Activated CD4-positive, CD25-positive, alpha-beta regulatory T cell treated with anti-CD3 and anti-CD28 coated beads, Interleukin-2, amount 50 U/mL, for 72 hours (primary cell): ENCODE measurements at regions not wholly inside any gene's neighbourhood (a gene's known extent, or its start where the extent isn't known, plus 50 kb on each side); places are given as distances from the start of the nearest gene placed in this dataset.
"Not testable (repeated sequence)": the region's sequence is repeated elsewhere in the genome, so short reads cannot be mapped to it uniquely, and the experiment has no call there.

Source experiments
- DNase-seq: peaks from one replicate; pipeline ENCODE4 v3.0.0; 2021

GRCh38 chr18:52087140-52087539, 252.9 kb upstream of the DCC start:
- no peak for DNase-seq

- DNase-seq: no peak
Observed at GRCh38 chr18:52090005-52090404, 250.0 kb upstream of the DCC start.

DNA sequence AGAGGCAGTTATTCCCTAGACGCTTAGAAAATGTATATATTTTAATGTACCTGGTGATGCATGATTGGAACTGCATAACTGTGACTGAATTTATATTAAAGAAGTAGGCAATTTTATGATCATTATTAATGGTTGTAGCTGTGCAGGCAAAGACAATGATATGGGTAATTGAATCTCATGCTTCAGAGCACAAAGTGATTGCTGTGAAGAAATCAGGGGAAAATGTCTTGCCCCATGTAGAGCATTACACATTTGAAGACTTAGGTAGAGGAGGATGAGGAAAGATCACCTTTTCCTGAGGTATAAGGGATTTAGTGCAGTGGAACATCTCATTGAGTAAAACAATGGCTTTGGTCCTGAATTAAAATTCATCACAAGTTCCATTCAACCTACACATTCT, 246.8 kb upstream of the DCC start:
- no peak for DNase-seq

DNA sequence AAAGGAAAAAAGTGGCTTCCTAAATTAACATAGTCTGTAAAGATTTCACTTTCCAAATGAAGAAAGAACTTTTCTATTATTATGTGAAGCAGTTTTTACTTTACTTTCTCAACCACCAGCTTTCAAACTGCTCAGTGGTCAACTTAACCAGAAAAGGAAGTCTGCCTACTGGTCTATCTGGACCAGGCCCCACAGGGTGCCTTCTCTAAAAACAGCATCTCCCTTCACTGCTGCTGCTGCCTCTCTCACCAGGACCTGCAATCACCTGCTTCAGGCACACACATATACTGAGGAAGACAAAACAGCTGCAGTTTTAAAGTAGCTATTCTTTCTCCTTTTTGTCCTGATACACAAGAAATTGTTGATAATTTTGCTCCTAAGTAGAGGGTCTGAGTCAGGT, 221.3 kb upstream of the DCC start:
- no peak for DNase-seq

DNA sequence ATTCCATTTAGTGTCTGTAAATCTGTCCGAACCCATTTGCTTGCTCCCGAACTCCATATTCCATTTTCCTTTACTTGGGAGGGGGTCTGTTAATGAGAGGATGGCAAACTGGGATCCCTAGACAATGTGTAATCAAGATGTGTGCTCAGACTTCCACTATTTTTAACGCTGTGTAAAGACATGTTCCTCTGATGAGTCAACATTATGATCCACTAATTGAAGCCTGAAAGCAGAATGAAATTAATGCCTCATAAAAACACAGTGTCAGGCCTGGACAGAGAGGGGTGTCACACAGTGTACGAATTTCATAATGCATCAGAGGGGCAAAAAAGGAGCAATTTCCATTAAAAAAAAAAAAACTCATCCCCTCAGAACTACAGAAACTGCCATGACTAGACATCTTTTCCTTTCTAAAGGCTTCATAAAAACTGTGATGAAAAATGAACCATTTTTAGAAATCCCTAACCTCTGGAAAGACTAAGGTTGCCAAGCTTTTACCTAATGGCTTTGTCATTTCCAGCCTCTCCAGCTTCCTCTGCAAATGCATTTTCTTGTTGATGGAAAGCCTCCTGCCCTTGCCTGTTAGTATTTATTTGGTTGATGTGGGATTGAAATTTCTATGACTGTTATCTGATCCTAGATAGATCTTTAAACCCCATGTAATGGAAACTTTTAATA, 209.2 kb upstream of the DCC start:
- DNase-seq: no peak

DNA sequence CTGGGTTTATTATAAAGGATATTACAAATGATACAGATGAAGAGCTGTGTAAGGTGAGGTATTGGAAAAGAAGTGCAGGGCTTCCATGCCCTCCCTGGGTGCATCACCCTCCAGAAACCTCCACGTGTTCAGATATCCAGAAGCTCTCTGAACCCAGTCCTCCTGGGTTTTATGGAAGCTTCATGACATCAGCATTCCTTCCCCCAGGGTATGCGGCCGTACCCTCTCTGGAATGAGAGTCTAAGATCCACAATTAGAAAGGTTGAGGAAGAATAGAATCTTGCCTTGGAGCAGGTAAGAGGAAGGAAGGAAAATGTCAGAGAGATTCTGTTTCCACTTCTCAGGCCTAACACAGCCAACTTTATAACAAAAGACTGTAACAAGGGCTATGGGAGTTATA, 208.2 kb upstream of the DCC start:
- no peak for DNase-seq

GRCh38 chr18:52136532-52136931, 203.5 kb upstream of the DCC start:
- DNase-seq: no peak

DNA sequence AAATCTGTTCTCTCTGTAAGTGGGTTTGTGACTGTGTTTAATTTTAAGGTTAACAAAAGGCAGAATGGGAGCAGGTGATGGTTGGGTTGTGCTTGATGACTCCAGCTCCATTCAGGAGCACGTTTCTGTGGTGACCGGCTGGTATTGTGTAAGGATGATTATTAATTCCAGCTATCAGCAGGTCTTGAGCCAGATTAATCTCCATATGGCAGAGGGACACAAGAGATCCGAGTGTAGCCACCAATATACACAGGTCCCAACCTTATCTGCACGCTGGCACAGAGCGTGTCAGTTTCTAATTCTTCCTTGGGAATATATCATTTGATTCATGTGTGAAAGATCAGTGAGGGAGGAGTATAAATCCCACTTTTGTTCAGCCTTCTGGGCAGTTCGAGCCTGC, 199.0 kb upstream of the DCC start:
- DNase-seq: no peak

DNA sequence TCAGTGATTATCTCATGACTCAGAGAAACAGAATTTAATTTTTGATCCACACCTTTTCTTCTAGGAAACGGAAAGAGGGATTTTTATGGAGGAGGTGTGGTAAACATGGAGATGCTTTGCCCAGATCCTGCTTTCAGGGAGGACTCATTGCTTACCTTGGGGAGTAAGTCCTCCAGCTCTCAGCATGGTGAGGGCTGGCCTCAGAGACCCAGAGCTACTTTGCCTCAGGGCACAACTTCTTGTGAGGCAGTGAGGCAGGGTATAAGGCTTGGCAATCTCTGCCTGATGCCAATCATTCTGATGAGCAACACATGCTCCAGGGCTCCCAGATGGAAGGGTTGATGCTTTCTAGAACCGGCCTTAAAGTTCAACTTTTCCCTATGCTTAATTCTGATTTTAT, 189.9 kb upstream of the DCC start:
- no peak for DNase-seq

GRCh38 chr18:52152036-52152435, 188.0 kb upstream of the DCC start:
- DNase-seq: no peak

DNA sequence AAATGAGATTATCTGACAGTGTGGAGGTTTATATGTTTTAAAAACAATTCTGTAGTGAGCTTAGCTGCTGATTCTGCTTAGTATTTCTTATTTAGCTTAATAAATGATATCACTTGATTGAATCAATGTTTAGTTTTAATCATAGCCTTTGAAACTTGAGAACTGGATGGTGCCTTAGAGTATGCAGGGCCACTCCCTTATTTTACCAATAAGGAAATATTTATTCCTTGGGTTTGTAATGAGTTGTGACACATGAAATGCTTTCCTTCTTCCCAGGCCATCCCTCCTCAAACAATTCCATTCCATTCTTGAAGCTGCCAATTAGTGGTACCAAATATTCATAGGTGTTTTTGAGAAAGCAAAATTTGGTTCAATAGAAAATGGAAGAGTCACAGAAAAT, 183.8 kb upstream of the DCC start:
- DNase-seq: no peak

DNA sequence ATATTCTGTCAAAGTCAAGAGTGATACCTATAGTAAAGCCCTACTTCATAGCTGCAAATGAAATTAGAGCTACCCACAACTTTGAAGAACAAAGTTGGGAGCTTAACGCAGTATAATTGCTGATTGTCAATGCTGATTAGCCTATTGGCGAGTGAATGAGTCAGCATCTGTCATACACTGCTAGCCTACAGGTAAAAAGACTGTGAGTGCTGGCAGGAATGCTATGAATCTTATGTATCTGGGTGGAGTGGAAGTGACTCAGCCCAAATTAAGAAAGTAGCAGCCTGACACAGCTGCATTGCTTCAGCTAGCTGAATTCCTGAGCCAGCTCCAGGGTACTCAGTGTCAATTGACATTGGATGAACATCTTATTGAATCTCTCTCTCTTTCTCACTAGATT, 179.4 kb upstream of the DCC start:
- no peak for DNase-seq

GRCh38 chr18:52163478-52163877, 176.5 kb upstream of the DCC start:
- no peak for DNase-seq

DNA sequence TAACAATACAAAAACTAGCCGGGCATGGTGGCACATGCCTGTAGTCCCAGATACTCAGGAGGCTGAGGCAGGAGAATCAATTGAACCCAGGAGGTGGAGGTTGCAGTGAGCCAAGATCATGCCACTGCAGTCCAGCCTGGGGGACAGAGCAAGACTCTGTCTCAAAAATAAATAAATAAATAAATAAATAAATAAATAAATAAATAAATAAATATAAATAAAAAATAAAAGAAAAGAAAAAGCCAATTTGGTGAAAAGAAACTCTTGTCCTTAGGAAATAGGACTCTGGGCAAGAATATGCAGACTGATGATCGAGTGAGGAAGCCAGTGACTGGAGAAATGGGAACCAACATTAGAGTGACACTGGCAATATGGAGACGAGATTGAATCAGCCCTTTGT, 171.9 kb upstream of the DCC start:
- not testable (repeated sequence) for DNase-seq

DNA sequence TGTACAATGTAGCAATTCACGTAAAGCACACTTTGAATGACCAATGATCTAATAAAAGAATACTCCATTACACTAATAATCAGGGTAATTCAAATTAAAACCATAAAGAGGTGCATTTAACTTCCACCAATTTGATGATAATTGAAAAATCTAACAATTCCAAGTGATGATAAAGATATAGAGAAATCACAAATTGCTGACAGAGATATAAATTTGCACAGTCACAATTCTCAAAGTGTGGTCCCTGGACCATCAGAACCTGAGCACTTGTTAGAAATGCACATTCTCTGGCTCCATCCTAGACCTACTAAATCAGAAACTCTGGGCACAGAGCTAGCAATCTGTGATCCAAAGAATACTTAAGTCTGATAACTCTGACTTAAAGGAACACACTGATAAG, 165.8 kb upstream of the DCC start:
- no peak for DNase-seq

DNA sequence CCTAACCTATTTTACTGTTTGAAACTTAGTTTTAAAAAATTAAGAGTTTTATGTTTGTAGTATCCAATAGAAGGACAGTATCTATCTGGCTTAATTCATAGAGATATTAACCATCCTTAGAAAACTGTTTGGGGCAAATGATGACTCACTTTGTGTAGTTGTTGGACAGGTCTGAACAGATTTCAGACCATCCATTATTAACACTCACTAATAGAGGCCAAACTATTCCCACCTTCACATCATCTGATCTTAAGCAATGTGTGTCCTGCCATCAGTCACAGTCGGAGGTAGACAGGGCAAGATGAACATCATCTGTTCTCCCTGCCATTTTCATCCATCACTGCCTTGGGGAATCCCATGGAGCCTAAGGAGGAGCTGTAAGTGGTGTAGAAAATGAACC, 164.6 kb upstream of the DCC start:
- DNase-seq: no peak

DNA sequence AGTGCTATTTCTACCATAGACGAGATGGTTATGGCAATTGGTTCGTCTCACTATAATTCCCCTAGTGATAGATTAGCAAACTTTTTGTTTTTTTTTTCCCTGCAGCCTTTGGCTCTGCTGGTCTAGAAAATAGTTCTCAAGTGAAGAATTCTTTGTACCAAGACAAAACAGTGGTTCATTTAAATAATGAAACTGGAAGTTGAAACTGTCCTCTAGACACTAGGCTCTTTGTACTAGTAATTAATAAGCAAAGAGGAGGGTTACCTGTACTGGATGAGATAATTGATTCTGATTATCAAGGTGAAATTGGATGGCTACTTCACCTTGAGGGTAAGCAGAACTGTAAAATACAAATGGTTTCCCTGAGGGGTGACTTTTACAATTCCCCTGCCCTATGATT, 156.9 kb upstream of the DCC start:
- DNase-seq: no peak

DNA sequence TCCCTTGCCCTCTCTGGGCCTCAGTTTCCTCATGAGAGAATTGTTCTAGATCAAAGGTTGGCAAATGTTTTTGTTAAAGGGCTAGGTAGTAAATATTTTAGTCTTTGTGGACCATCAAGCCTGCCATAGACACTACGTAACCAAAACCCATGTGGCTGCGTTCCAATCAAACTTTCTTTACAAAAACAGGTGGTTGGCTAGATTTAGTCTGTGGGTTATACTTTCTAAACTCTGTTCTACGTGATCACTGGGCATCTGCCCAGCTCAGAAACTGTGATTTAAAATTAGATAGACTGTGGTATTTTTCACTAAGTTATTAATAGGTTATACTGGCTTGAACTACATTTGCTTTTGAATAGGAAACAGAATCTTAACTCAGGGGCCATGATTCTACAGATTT, 149.8 kb upstream of the DCC start:
- DNase-seq: no peak

- no peak for DNase-seq
Observed at GRCh38 chr18:52190631-52191030, 149.4 kb upstream of the DCC start.

GRCh38 chr18:52200406-52200805, 139.6 kb upstream of the DCC start:
- DNase-seq: no peak

DNA sequence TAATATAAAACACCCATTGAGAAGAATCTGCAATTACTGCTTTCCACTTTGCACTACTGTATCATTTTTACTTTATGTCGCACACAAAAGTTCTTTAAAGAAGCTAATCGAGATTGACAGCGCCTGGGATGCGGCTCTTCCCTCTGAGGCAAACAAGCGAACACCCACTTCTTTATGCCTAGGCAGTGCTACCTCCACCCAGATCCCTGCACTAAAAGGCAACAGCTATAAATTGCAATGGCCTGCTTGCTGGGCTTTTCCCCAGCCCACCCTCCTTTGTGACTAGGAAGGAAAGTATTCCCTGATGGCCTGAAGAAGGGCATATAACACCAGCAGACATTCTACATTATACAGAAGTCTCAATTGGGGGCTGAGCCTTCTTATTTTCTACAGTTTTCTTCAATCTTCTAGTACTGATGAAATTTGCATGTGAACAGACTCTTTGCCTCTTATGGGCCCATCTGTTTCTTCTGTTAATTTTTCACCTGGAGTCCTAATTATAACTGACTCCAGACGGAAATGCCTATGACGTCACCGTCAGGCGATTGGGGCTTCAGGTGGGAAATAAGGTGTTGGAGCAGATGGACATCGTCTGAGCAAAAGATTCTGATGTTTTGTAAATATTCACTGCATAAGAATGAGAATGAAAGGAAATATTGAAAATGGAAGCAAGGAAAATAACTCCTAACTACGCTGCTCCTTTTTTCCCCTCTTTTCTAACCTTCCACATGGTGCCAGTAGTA, 138.9 kb upstream of the DCC start:
- DNase-seq: no peak

DNA sequence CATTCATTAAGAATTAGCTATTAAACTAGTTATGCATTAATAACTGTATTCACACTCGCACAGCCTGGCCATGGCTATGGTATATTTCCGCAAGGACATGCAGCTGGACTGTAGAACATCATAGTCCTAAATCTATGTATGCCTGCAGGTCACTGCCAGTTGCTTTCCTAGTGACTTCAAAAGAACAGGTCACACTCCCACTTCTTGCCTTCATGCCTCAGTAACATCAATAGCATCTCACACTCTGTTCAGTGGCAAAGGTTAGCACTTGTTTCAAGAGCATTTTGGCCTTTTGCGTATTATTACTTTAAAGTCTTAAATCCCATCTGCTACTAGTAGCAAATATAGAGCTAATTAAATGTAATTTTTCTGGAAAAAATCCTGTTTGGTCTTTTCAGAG, 131.4 kb upstream of the DCC start:
- no peak for DNase-seq

GRCh38 chr18:52216109-52216508, 123.9 kb upstream of the DCC start:
- no peak for DNase-seq

GRCh38 chr18:52216666-52217065, 123.3 kb upstream of the DCC start:
- DNase-seq: no peak

- DNase-seq: no peak
Observed at GRCh38 chr18:52219102-52219501, 120.9 kb upstream of the DCC start.
